ENCODE measurements at regions not wholly inside any gene's neighbourhood (a gene's known extent, or its start where the extent isn't known, plus 50 kb on each side); places are given as distances from the start of the nearest gene placed in this dataset.
"Not testable (repeated sequence)": the region's sequence is repeated elsewhere in the genome, so short reads cannot be mapped to it uniquely, and the experiment has no call there.

- TF ChIP-seq CTCF (IDR thresholded peaks at IDR 0.05; ENCODE audit: borderline replicate concordance, insufficient read depth, low read depth, low read length): no peak
- no peak overlapping the region for H3K4me3 ChIP-seq (ENCODE audit: low read depth, low read length)
These were observed 82.8 kb downstream of the CPZ start for GRCh38 chr4:8675383-8675782.

- TF ChIP-seq CTCF (IDR thresholded peaks at IDR 0.05; ENCODE audit: borderline replicate concordance, insufficient read depth, low read depth, low read length): no peak
- H3K4me3 ChIP-seq (ENCODE audit: low read depth, low read length): no peak overlapping the region
These were observed 81.8 kb downstream of the CPZ start for GRCh38 chr4:8674311-8674885.

- H3K4me3 ChIP-seq (ENCODE audit: low read depth, low read length): not testable (repeated sequence)
These were observed 80.5 kb downstream of the CPZ start for GRCh38 chr4:8673106-8673505.

DNA sequence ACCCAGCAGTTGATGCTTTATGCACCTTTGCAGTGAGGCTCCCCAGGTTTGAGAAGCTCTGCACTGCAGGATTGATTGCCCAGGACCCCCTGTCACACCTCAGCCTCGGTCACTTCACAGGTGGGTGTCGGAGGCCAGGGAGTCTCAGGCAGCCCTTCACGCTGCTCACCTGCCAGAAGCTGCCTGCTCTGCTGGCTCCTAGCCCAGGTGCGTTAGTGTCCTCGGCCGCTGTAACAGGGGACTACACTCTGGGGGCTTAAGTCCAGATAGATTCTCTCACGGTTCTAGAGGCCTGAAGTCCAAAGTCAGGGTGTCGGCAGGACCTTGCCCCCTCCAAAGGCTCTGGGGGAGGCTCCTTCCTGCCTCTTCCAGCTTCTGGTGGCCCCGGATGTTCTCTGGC, 79.9 kb downstream of the CPZ start:
- no peak overlapping the region for H3K4me3 ChIP-seq (ENCODE audit: low read depth, low read length)
- TF ChIP-seq CTCF (IDR thresholded peaks at IDR 0.05; ENCODE audit: borderline replicate concordance, insufficient read depth, low read depth, low read length): no peak

DNA sequence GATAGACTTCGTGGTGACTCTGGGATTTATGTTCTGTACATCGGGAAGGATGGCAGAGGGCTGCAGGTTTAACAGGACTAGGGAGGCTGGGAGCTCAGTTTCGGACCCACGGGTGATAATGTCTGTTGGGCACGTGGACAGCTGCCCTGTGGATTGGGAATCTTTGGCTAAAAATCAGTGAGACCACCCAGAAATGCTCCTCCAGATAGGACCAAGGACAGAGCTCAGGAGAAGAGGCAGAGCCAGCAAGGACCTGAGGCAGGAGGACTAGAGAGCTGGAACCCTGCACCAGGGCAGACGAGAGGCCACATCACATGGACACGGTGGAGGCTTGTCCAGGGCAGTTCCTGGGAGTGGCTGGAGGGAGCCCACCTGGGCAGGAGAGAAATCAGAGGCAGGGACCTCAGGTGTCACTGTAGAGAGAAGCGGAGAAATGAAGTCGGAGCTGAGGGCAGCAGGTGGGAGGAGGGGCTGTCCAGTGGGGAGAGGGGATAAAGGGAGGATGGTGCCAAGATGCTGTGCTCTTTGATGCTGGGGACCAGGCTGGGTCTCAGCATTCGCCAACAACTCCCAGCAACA, 79.2 kb downstream of the CPZ start:
- TF ChIP-seq CTCF (IDR thresholded peaks at IDR 0.05; ENCODE audit: borderline replicate concordance, insufficient read depth, low read depth, low read length): no peak
- no peak overlapping the region for H3K4me3 ChIP-seq (ENCODE audit: low read depth, low read length)

Data from GM12875 (cell line).